ENCODE measurements at regions not wholly inside any gene's neighbourhood (a gene's known extent, or its start where the extent isn't known, plus 50 kb on each side); places are given as distances from the start of the nearest gene placed in this dataset.
A peak's percentile ranks its signal among the peaks of the same experiment; 100 is the strongest.

DNA sequence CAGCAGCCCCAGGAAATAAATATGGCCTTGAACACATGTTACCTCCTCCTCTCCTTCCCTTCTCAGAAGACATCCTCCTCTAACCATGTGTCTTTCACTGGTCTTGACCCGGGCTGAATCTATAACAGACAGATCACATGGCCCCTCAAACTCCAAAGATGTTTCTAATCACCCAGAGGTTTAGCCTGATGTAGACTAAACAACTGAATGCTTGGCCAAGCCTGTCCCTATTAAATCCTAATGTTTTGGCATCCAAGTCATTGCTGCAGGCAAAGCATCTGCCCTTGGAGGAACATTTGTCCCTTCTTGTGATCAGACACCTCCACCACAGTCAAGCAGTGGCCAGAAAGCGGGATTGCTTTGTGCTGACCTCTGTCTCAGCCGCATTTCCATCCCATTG lies 65.5 kb downstream of the ANKRD60 start:
- DNase-seq: no peak
- intact Hi-C loops (cut with DNase I): no loop called here

DNA sequence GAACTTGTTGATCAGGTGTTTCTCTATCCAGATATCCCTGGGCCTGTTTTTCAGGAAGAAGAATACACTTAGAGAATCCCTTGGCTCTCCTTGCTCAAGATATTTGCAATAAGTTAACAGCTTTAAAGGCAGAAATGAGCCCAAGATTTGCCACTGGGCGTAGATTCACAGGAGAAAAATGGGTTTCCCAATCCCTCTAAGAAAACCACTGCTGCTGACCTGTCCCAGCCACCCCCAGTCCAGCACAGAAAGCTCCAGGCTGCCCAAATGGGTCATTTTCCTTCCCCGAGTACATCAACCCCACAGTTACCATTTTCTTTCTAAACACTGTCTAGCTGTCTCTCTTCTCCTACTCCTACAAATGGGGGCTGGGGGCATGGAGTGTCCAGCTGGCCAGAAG lies 67.3 kb downstream of the ANKRD60 start:
- intact Hi-C loops (cut with DNase I): no loop called here
- DNase-seq: peak in 2 of 10 donors; percentile 2 to 33

DNA sequence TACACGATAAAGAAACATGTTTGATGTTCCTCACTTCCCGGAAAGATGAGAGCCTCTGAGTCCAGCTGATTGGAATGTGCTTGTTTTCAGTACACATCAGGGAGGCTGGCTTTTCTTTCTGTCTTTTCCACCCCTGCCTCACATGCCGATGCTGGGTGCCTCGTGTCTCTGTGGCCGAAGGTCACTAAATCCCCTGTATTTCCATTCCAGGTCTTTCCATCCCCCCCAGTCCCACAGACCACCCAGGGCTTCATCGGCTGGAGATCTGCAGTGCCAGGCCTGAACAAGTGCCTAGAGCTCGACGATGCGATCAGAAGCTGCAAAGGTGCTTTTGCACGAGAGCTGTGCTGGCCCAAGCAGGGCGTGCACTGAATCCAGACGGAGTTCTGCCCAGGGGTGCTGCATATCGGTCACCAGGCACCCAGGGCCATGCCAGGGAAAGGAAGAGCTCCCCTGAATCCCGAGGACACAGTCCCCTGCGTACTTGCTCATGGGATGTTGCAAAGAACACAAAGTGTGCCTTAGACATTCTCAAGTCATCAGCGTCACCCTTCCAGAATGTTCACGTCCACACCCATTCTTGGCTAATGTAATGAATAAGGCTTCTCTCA lies 67.9 kb downstream of the ANKRD60 start:
- intact Hi-C loops (cut with DNase I): no loop called here
- DNase-seq: peak in 1 of 10 donors; percentile 66

DNA sequence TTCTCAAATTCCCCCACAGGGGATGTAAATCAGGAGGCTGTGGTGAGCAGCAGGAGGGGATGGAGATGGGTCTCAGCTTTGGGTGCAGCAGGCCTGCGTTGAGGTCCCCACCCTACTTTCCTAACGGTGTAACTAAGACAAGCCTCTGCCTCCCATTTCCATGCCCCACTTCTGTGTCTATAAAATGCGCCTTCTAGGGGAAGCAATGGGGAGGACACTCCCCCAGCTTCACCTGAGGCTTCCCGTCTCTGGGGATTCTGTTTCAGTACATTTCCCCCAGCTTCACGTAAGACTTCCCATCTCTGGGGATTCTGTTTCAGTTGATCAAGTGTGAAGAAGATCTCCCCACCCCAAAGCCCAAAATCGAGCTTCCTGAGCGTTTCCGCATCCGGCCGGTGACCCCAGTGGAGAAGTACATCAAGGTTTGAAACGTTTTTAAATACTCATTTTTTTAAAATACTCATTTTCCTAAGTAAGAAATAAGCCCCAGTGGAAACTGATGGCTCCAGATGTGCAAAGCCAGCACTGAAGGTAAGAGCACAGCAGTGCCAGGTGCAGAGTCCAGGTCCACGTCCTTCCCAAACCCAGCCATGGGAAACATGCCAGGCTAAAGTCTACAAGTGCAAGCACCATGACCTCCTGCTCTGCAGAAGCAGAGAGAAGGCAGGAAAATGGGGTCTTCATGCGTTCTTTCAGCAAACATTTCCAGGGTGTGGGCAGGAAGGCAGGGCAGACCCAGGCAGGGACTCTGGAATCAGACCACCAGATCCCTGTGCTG lies 73.1 kb downstream of the ANKRD60 start:
- intact Hi-C loops (cut with DNase I): no loop called here
- peak in 1 of 10 donors; percentile 45 for DNase-seq

DNA sequence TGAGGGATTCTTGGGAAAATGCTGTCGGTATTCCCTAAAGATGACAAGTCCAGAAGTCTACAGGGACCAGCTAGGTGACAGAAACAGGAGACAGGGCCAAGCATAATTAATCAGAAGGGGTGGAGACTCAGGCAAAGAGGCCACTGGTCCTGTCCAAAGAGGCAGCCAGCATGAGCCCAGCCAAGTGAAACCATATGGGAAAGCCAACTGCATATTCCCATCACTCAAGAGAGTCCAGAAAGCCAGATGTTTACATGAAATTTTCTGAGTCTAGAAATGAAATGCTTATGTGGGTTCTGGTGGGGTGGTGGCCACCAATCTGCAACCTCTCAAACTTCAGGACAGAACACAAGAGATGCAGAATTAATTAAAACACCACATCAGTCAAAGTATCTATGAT lies 74.3 kb downstream of the ANKRD60 start:
- DNase-seq: no peak
- intact Hi-C loops (cut with DNase I): no loop called here

GRCh38 chr20:58153121-58153520 lies 75.3 kb downstream of the ANKRD60 start:
- intact Hi-C loops (cut with DNase I): no loop called here
- peak in 1 of 10 donors; percentile 45 for DNase-seq

- intact Hi-C loops (cut with DNase I): no loop called here
- DNase-seq: peak in 1 of 10 donors; percentile 79
Observed at GRCh38 chr20:58150772-58151171, 77.7 kb downstream of the ANKRD60 start.

- DNase-seq: peak in 1 of 10 donors; percentile 28
- intact Hi-C loops (cut with DNase I): no loop called here
Observed at GRCh38 chr20:58149437-58150091, 78.9 kb downstream of the ANKRD60 start.

DNA sequence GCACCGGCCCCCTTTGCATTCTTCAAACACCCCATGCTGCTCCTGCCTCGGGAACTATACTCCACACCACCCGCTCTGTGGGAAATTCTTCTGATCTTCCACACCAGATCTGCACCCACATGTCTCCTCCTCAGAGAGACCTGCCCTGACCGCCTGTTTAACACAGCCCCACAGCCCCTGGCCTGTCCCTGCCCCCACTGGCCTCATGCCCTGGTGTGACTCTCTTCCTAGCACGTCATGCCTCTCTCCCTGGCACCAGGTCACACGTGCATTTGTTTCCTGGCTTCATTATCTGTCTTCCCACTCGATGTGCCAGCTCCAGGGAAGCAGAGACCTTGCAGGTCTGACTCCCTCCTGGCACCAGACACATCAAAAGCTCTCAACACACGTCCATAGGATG lies 79.6 kb downstream of the ANKRD60 start:
- intact Hi-C loops (cut with DNase I): no loop called here
- no peak for DNase-seq

- intact Hi-C loops (cut with DNase I): no loop called here
- no peak for DNase-seq
Observed at GRCh38 chr20:58147628-58148370, 80.7 kb downstream of the ANKRD60 start.

DNA sequence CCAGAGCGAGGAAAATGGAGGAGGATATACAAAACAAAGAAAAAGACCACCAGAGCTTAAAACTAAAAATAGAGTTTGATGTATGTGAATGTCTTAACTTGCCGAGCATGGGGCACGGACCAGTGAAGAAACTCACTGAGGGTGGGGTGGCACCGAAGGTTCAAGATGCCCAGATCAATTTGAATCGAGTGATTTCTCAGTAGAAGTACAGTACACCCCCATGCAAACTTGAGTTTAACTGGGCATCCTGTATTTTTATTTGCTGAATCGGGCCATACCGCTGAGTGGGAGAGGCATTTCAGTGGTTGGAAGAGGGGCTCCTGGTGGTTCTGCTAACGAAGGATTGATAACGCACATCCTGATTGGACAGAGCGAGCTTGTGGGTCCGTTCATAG lies 81.7 kb downstream of the ANKRD60 start:
- intact Hi-C loops (cut with DNase I): no loop called here
- no peak for DNase-seq

- no peak for DNase-seq
- intact Hi-C loops (cut with DNase I): no loop called here
Observed at GRCh38 chr20:58146081-58146745, 82.2 kb downstream of the ANKRD60 start.

GRCh38 chr20:58145506-58146080 lies 82.9 kb downstream of the ANKRD60 start:
- DNase-seq: no peak

DNA sequence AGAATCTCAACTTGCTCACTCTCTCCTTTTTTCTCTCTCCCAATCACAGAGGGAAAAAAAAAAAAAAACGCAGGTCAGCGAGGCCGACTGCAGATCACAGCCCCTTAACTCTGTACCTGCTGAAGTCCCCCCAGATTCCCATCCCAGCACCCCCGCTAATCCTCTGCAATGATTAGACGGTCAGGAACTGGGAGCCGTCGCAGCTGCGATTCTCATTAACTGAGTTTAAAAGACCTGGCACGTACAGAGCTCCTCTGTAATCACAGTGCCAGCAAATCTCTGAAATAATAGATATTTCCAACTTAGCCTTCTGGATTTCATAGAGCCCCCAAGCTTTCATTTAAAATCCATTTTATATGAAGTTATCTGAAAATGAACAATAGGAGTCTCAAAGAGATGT lies 84.4 kb downstream of the ANKRD60 start:
- DNase-seq: no peak
- intact Hi-C loops (cut with DNase I): no loop called here

More at GRCh38 chr20:58145506-58146080, 82.9 kb downstream of the ANKRD60 start:
- intact Hi-C loops (cut with DNase I): no loop called here

GRCh38 chr20:58143531-58143930 lies 84.9 kb downstream of the ANKRD60 start:
- intact Hi-C loops (cut with DNase I): no loop called here
- no peak for DNase-seq

DNA sequence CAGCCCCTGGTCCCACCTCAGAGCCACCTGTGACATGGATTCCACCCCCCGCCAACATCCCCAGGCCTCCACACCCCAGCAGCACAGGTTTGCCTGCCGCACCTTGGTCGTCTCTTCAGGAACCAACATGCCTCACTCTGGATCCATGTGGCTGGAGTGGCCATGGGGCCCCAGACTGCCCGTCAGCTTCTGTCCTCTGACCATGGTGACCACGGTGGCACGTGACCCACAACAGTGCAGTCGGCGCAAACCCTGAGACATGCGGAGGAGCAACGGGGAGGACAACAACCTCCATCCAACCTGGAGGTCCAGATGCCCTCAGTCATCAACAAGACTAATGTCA lies 85.6 kb downstream of the ANKRD60 start:
- intact Hi-C loops (cut with DNase I): no loop called here
- DNase-seq: no peak

DNA sequence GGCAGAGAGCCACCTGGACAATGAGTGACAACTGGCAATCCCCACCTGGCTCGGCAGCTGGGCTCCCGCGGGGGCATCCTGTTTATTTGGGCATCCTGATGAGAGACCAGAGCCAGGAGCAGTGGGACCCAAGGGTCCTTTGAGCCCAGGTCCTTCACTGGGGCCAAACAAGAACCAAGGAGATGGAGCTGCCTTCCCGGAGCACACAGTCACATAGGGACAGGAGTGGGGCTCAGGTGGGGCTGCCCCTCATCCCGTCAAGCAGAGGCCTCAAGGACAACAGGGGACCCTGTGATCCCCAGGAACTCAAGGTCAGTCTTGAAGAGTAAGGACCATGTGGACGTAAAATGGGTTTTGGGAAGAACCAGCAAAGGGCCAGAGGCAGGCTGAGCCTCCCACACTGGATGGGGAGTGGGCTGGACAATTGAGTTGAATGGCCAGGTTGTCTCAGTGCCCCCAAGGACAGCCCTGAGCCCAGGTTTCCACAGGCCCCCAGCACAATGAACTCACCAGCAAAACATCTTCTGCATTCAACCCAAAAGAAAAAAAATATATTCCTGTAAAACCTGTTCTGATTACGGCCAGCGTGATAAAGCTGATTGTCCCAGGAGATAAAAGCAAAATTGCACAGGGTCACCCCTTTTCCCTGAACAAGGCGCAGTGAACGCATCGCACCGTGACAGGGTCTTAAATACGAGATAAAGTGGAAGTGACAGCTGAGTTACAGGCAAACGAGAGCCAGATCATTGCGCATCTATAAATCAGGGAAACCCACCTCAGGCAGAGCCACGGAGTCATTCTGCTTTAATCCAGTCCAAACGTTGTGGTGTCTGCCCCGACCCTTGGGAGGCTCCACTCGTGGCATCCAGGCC lies 86.2 kb downstream of the ANKRD60 start:
- intact Hi-C loops (cut with DNase I): no loop called here

GRCh38 chr20:58141496-58141895 lies 87.0 kb downstream of the ANKRD60 start:
- peak in 7 of 10 donors; percentile 18 to 90 (median 44) for DNase-seq
- intact Hi-C loops (cut with DNase I): no loop called here

More for the DNA sequence above, 86.2 kb downstream of the ANKRD60 start:
- peak in 1 of 10 donors; percentile 73 for DNase-seq

GRCh38 chr20:58140787-58141425 lies 87.5 kb downstream of the ANKRD60 start:
- intact Hi-C loops (cut with DNase I): no loop called here
- peak in 1 of 10 donors; percentile 27 for DNase-seq
